Ureter (tissue), 1 donor: ENCODE measurements at regions not wholly inside any gene's neighbourhood (a gene's known extent, or its start where the extent isn't known, plus 50 kb on each side); places are given as distances from the start of the nearest gene placed in this dataset.

Source experiments
- DNase-seq: peaks from one replicate; pipeline ENCODE4 v3.0.0-alpha.2; 2020; ENCODE audit warnings: low spot score
- donor health status: DM: yes; HTN: yes; CAD: no.

DNA sequence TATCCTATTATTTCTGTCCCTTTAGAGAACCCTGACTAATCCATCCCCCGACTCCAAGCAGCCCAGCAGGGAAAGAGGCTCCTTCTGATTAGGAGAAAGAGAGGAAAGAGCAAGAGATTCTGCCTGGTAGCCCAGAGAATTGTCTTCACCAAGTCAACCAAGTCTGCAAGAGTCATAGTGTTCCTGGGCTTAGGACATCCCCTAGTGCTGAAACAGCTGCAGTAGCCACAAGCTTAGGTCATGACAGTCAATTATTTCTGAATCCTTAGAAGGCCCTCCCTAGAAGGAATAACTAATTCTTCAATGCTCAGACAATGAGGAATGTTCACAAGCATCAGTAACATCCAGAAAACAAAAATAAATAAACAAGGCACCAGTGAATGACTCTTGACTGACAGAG, 480.3 kb upstream of the GRIA3 start:
- no peak for DNase-seq

- DNase-seq: no peak
These were observed 444.3 kb upstream of the GRIA3 start for GRCh38 chrX:122739770-122740169.

DNA sequence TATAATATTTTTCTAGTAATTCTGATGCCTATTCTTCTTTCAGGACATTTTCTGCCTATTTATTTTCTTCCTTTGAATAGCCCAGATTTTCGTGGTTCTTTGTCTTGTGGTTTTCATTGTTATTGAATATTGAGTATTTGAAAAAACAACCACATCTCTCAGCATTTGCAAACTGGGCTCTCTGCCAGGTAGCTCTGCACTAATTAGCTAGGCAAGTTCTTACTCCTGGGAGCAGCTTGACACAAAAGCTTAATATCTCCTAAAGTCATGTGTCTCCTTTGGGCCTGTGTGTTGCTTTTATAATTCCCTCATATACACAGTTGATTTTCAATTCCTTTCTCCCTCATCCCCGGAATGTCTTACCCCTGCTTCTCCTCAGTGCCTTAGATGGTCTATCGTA, 413.5 kb upstream of the GRIA3 start:
- DNase-seq: no peak

GRCh38 chrX:122771933-122772332, 412.1 kb upstream of the GRIA3 start:
- no peak for DNase-seq

DNA sequence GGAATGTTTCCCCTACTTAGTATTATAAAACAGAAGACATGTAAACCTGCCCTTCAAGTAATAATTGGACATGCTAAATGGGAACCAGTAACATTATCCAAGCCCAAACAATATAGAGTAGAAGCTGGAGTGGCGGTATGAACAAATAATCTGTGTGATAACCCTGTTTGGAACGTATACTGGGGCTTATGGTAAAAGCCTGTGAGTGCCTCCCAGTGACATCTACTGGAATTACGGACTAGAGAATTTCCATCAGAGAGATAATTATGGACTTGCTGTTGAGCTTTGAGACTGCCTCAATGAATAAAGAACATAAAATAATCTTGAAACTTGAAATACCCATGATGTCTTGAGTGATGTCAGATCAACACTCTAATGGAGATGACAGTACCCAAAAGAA, 406.3 kb upstream of the GRIA3 start:
- no peak for DNase-seq

DNA sequence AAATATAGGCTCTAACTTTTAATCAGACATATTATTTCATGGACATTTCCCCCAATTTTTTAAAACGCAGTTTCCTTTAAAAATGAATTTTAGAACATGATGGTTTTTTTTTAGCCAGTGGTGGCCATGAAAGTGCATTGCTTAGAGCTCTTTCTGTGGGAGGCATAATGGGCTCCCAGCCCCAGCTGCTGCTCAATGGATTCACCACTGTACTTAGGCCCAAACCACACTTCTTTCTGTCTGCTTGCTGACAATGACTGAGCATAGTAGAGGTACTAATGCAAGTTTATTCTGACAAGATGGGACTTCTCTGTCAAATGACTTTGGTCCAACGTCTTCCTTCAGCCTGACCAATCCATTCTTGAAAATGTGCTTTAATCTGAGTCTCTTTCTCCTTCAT, 400.2 kb upstream of the GRIA3 start:
- no peak for DNase-seq

GRCh38 chrX:122787231-122787630, 396.8 kb upstream of the GRIA3 start:
- DNase-seq: no peak

DNA sequence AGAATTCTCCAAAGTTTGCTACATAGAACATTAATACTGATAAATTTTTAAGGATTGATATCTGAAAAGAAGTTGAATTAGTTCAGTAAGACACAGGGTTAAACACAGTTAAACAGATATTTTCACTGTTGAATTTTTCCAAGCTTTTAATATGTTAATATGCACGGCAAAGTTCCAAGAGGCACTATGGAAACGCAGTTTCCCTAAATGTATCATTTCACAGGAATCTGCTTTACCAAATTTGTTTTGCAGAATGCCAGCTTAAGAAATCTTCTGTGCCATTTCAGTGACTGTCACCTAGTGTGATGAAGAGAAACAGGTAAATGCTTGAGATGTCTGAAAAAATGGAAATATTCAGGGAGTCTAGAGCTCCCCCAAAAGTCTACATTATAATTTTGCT, 395.9 kb upstream of the GRIA3 start:
- DNase-seq: no peak

- DNase-seq: no peak
These were observed 393.5 kb upstream of the GRIA3 start for GRCh38 chrX:122790376-122791095.

GRCh38 chrX:122813876-122814275, 370.2 kb upstream of the GRIA3 start:
- DNase-seq: no peak

- DNase-seq: no peak
These were observed 367.8 kb upstream of the GRIA3 start for GRCh38 chrX:122816288-122816687.

DNA sequence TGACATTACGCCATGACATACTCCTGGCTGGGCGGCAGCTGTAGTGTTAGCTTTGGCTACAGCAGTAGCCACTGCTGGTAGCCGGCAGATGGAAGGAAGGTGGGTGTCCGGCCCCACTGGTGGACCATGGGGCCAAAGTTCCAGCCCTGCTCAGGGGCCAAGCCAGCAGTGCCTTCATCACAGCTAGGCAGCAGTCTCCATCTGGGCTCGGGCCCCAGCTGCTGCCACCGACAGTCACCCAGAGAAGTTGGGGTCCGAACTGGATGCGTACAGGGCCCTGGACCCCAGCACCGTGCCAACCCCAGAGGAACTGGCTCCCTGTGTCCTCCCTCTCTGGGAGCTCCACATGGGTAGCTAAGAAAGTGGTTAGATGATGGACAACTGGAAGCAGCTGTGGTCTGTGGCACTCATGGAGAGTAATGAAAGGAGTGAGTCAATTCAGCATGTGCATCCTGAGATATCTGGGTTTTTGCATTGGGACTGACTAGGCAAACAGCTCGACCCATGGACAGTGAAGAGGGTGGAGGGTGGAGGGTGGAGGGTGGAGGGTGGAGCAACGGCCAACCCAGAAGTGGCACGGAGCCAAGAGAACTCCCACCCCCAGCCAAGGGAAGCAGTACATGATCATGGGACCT, 366.6 kb upstream of the GRIA3 start:
- DNase-seq: no peak

DNA sequence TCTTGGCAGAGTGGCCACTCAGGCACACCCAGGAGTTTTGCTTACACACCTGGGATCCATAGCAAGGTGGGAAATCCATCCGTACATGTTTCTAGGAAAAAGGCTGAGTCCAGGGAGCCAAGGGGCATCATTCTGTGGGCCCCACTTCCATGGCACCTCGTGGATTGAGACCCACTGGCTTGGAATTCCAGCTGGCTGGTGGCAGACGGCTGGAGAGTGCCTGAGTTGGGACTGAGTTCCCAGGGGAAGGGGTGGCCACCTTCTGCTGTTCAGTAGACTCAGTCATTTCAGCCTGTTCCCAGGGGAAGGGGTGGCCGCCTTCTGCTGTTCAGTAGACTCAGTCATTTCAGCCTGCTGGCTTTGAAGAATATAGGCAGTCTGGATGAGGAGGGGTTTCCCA, 366.0 kb upstream of the GRIA3 start:
- DNase-seq: no peak

DNA sequence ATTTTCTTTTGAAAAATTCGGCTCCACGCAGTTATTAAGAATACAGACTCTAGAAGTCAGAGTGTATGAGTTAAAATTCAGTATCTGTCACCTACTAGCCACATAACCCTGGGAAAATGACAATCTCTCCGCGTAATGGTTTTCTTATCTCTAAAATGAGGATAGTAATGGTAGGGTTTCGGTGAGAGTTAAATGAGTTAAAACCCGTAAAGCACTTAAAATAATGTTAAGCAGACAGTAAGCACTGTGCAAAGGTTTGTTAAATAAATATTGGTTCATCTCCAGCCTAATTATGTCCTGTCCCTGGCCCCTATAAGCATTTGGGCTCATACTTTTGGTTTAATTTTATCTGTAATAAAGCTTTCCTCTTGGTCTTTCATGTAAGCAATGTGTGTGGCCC, 350.8 kb upstream of the GRIA3 start:
- DNase-seq: no peak

DNA sequence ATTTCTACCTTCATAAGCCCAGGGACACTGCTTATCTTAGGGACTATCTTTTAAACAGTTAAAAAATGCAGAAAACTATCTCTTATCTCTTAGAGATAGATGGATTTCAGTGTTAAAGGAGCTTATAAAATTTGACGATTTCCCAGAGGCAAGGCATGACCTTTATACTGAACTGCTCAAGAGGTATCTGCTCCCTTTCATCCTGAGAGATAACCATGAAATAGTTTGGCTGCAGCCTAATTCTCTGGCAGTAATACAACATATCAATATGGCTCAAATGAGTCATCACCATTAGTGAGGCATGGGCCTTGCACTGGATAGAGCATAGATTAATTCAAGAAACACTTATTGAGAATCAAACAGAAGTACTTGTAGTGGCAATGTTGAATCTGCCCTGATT, 348.2 kb upstream of the GRIA3 start:
- DNase-seq: no peak

GRCh38 chrX:122850326-122850725, 333.8 kb upstream of the GRIA3 start:
- DNase-seq: no peak

- no peak for DNase-seq
These were observed 327.9 kb upstream of the GRIA3 start for GRCh38 chrX:122856205-122856604.

DNA sequence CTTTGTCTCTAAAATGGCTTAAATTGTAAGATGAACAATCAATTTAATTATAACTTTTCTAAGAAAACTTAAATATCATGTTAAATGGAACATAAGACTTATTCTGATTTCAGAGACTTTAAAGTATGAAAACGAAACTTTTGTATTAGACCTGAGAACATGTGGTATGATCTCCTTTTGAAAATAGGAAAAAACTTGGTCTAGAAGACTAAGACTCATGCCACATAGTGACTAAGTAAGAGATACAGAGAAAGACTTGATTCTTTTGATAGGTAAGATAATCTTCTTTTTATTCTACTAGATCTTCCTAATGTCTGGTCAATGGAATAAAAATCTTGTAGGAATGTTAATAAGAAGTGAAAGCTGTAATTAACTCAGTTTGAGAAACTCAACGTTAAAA, 326.3 kb upstream of the GRIA3 start:
- DNase-seq: no peak

DNA sequence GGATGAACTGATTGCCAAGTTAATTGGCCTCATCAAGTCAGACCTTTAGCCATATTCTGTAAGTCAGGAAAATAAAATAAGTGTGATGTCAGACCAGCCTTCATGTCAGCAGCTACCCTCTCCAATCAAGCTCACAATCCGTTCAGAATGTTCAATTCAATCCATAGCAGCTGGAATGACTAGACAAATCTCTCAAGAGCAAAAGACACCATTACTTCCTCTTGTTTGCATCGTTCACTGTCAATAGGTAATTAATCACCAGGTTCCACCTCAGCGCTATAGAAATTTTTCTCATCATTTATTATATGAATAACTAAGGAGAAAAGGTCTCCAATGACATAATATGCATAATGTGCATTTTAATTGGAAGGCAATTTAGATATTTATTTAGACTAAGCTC, 321.0 kb upstream of the GRIA3 start:
- no peak for DNase-seq

GRCh38 chrX:122866532-122866931, 317.5 kb upstream of the GRIA3 start:
- no peak for DNase-seq

- DNase-seq: no peak
These were observed 315.4 kb upstream of the GRIA3 start for GRCh38 chrX:122868631-122869030.

DNA sequence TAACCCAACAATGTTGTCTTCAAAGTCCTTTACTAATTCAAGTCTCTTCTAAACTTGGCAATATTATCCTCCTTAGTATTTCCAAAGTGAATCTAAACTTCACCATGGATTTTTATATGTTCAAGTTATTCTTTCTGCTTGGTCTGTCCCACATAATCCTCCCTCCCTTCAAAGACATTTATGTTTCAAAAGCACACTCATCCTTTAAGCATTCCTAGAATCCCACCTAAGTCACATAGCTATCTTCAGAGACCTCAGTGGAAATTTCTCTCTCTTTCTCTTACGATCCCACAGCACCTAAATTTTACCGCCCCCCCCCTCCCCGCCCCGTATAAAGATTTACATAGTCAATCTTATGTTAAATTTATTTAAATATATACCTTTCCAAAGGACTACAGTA, 314.9 kb upstream of the GRIA3 start:
- no peak for DNase-seq

DNA sequence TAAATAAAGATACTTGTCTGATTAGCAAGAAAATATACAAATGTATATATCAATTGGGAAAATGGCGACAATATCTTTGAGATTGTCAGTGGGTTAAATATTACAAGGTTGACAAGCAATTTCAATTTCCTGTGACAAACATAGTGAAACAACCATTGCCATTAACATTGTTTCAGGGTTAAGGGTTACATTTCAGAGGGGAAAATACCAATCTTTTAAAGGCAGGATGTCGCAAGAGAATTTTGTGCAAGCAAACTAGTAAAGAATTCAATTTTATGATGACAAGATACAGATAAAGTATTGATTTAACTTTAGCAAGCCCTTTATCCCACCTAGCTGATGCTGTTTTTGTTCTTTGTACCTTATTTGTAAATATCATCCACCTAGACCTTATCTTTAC, 305.8 kb upstream of the GRIA3 start:
- no peak for DNase-seq

DNA sequence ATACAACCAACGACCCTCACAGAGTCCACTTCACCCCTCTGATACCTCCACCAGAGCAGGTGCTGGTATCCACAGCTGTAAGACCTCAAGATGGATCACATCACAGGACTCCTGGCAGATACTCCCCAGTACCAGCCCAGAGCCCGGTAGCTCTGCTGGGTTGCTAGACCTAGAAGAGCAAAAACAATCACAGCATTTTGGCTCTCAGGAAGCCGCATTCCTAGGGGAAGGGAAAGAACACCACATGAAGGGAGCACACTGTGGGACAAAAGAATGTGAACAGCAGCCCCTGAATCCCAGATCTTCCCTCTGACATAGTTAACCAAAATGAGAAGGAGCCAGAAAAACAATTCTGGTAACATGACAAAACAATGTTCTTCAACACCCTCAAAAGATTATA, 303.1 kb upstream of the GRIA3 start:
- no peak for DNase-seq
